HG03571 (cell line): ENCODE measurements at regions not wholly inside any gene's neighbourhood (a gene's known extent, or its start where the extent isn't known, plus 50 kb on each side); places are given as distances from the start of the nearest gene placed in this dataset.
"Not testable (repeated sequence)": the region's sequence is repeated elsewhere in the genome, so short reads cannot be mapped to it uniquely, and the experiment has no call there.

Source experiments
- ATAC-seq: cut with Tn5 transposase; IDR thresholded peaks from one replicate; pipeline ENCODE4 v1.9.1; 2021; ENCODE audit not compliant: unreplicated experiment

- not testable (repeated sequence) for ATAC-seq
Measured at GRCh38 chr2:83339942-83340341, 1119.1 kb downstream of the SUCLG1 start.

- ATAC-seq, result no peak
Measured at GRCh38 chr2:83331810-83332209, 1127.3 kb downstream of the SUCLG1 start.

DNA sequence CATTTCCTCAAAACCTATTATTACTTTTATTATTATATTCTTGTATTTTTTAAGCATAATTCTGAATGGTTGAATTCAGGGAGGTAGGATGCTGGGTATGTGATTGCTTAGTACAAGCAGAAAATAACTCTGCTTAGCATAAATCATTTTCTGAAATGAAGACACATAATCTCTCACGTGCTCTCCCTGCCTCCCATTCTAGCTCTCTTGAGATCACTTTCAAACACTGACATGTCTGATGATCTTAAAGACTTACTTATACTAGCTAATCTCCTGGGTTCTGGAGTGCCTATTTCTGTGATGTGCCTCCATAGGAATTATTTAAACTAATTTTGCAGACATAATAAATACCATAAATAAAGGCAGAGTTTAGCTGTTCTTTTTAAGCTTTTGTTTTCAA, 1136.0 kb downstream of the SUCLG1 start:
- ATAC-seq, result no peak

- no peak for ATAC-seq
Measured at GRCh38 chr2:83320053-83320452, 1139.0 kb downstream of the SUCLG1 start.

DNA sequence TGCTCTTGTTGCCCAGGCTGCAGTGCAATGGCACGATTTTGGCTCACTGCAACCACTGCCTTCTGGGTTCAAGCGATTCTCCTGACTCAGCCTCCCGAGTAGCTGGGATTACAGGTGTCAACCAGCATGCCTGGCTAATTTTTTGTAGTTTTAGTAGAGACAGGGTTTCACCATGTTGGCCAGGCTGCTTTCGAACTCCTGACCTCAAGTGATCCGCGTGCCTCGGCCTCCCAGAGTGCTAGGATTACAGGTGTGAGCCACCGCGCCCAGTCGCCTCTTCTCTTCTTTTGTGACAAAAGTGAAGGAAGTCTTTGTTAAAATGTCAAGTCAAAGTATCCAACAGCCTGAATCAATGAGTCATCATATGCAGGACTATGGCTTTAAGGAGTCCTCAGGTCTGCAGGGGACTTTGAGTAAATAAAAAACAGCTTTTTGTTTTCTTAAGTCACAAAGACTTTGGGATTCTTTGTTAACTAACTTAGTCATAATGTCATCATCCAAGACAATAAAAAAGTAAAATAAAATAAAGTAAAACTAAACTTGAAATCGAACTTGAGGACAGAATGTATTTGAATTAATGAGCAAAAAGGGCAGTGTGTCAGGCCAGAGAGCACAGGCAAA, 1153.2 kb downstream of the SUCLG1 start:
- ATAC-seq, result no peak

GRCh38 chr2:83291083-83291482, 1168.0 kb downstream of the SUCLG1 start:
- no peak for ATAC-seq

DNA sequence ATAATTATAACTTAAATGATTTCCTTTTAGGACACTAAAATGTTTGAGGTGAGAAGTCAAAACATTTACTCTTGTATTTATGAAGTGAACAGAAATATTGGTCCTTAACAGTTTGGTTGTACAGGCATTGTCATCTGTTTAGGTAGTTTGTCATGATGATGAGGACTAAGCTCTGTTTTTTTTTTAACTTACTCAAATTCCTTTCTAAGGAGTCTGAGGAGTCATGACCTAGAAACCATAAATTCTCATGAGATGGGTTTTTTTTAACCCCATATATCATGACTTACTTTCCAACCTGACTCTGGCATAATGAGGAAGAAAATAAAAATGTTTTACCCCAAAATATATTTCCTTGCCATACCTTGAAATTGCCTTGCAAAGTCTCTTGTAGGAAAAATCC, 1176.2 kb downstream of the SUCLG1 start:
- no peak for ATAC-seq

GRCh38 chr2:83282043-83282795, 1176.9 kb downstream of the SUCLG1 start:
- no peak for ATAC-seq

GRCh38 chr2:83280391-83280790, 1178.7 kb downstream of the SUCLG1 start:
- no peak for ATAC-seq

- no peak for ATAC-seq
Measured at GRCh38 chr2:83273322-83273721, 1185.8 kb downstream of the SUCLG1 start.

- ATAC-seq, result no peak
Measured at GRCh38 chr2:83261591-83262136, 1197.4 kb downstream of the SUCLG1 start.

DNA sequence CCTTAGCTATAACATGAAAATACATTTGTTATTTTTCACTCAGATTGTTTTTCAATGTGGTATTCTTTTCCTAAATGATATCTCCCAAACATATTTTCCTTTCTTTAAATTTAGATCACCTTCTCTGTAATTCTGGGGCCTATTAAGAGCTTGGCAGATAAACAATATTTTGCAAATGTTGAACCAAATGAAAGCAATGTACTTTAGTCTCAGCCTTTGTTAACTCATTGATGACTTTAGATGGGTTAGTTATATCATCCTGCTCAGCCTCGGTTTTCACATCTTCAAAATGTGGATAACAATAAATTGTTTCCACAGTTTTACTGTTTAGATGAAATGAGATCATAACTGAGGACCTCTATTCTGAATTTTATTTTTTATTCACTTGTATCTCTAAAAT, 1205.2 kb downstream of the SUCLG1 start:
- ATAC-seq, result no peak

GRCh38 chr2:83251321-83251872, 1207.7 kb downstream of the SUCLG1 start:
- no peak for ATAC-seq

DNA sequence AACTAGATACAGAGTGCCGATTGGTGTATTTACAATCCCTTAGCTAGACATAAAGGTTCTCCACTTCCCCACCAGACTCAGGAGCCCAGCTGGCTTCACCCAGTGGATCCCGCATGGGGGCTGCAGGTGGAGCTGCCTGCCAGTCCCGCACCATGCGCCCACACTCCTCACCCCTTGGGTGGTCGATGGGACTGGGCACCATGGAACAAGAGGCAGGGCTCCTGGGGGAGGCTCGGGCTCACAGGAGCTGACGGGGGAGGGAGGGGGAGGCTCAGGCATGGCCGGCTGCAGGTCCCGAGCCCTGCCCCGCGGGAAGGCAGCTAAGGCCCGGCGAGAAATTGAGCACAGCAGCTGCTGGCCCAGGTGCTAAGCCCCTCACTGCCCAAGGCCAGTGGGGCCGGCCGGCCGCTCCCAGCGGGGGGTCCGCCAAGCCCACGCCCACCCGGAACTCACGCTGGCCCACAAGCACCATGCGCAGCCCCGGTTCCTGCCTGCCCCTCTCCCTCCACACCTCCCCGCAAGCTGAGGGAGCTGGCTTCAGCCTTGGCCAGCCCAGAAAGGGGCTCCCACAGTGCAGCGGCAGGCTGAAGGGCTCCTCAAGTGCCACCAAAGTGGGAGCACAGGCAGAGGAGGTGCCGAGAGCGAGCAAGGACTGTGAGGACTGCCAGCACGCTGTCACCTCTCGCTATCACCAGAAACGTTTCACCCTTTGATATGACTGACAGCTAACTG, 1213.1 kb downstream of the SUCLG1 start:
- not testable (repeated sequence) for ATAC-seq

- ATAC-seq, result no peak
Measured at GRCh38 chr2:83240611-83241010, 1218.5 kb downstream of the SUCLG1 start.

DNA sequence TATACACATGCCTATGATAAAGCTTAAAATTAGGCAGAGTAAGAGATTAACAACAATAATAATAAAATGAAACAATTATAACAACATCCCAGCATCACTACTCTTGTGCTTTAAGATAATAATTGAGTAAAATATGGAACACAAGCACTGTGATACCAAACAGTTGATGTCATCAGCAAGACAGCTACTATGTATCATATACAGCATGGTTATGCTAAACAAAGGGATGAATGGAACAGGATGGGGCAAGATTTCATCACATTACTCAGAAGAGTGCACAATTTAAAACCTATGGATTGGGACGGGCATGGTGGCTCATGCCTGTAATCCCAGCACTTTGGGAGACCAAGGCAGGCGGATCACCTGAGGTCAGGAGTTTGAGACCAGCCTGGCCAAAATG, 1221.0 kb downstream of the SUCLG1 start:
- ATAC-seq, result no peak

GRCh38 chr2:83234246-83234645, 1224.8 kb downstream of the SUCLG1 start:
- no peak for ATAC-seq

DNA sequence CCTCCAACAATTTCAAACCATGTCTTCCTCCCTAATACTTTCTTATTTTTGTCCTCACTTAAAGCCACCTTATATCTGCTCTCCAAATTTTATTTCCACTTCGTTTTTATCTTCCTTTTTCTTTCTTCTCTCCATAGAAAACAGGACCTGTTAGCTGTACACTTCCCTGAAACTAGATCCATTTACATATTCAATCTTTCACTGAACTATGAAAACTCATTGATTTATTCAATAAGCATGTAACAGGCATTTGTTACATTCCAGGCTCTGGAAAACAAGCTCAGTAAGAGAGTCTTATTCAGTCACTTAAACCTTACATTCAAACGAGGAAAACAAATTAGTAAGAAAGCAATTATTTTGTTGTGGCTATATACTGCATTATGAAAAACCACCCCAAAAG, 1225.3 kb downstream of the SUCLG1 start:
- ATAC-seq, result no peak

GRCh38 chr2:83233326-83233725, 1225.8 kb downstream of the SUCLG1 start:
- no peak for ATAC-seq

GRCh38 chr2:83229443-83229842, 1229.6 kb downstream of the SUCLG1 start:
- ATAC-seq, result no peak

DNA sequence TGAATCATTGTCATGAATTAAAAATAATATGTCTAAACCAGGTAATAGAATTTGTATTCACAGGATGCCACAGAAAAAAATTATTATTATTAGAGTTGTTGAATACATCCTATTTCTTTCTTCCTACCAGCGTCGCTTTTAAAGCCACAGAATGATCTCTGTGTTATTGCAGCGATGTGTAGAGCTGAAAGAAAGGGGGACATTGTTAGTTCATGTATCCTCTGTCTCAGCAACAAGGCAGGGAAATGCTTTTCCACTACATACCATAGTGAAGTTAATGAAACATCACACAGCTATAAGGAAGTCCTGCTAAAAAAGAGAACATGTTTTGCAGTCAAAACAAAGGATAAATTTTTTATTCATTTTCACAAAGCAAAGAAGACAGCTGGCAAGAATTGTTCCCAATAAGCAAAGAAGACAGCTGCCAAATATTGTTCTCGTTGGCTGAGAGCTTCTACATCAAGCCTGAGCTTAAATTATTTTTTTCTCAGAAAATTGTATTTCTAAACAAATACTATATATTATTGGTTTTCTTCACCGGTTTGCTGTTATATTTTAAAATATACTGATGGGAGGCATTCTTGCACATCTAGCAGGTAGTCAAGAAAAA, 1234.4 kb downstream of the SUCLG1 start:
- no peak for ATAC-seq
